ENCODE measurements at regions not wholly inside any gene's neighbourhood (a gene's known extent, or its start where the extent isn't known, plus 50 kb on each side); places are given as distances from the start of the nearest gene placed in this dataset.
A peak's percentile ranks its signal among the peaks of the same experiment; 100 is the strongest.
"Not testable (repeated sequence)": the region's sequence is repeated elsewhere in the genome, so short reads cannot be mapped to it uniquely, and the experiment has no call there.

GRCh38 chr2:111527707-111528400 is 356.1 kb downstream of the ANAPC1 start:
- Histone ChIP-seq H3K9ac (ENCODE audit: low read length) (0 out of 2 replicates have a peak overlapping the region, but pooled peaks have one; percentile 17), H3K4me2 (ENCODE audit: low read length) (peak overlapping the region; percentile 48), H3K4me1 (ENCODE audit: low read length) (peaks cover 67% of the 10 kb centered on the region), H3K27ac (ENCODE audit: low read length) (peak overlapping the region; percentile 74)
- H3K27me3 ChIP-seq (ENCODE audit: low read depth, low read length); H4K20me1 ChIP-seq (ENCODE audit: insufficient read depth, low read length); H2AFZ ChIP-seq (ENCODE audit: low read depth, low read length); H3K79me2 ChIP-seq (ENCODE audit: low read length); H3K36me3 ChIP-seq (replicated peaks; ENCODE audit: low read depth, low read length); H3K4me3 ChIP-seq (ENCODE audit: low read length); H3K9me3 ChIP-seq (ENCODE audit: insufficient read depth, low read length): not testable (repeated sequence)

- H3K36me3 ChIP-seq (replicated peaks; ENCODE audit: low read depth, low read length); H2AFZ ChIP-seq (ENCODE audit: low read depth, low read length); H4K20me1 ChIP-seq (ENCODE audit: insufficient read depth, low read length); H3K9ac ChIP-seq (ENCODE audit: low read length); H3K9me3 ChIP-seq (ENCODE audit: insufficient read depth, low read length); H3K27ac ChIP-seq (ENCODE audit: low read length); H3K27me3 ChIP-seq (ENCODE audit: low read depth, low read length); H3K4me3 ChIP-seq (ENCODE audit: low read length); H3K79me2 ChIP-seq (ENCODE audit: low read length): not testable (repeated sequence)
- peak overlapping the region; percentile 32 for H3K4me2 ChIP-seq (ENCODE audit: low read length)
- peaks cover 59% of the 10 kb centered on the region for H3K4me1 ChIP-seq (ENCODE audit: low read length)
These were observed 355.0 kb downstream of the ANAPC1 start for GRCh38 chr2:111529022-111529421.

- not testable (repeated sequence) for H3K79me2 ChIP-seq (ENCODE audit: low read length); H4K20me1 ChIP-seq (ENCODE audit: insufficient read depth, low read length); H3K27me3 ChIP-seq (ENCODE audit: low read depth, low read length); H3K4me3 ChIP-seq (ENCODE audit: low read length); H3K36me3 ChIP-seq (replicated peaks; ENCODE audit: low read depth, low read length); H2AFZ ChIP-seq (ENCODE audit: low read depth, low read length); H3K9me3 ChIP-seq (ENCODE audit: insufficient read depth, low read length)
- Histone ChIP-seq H3K27ac (ENCODE audit: low read length) (peak overlapping the region; percentile 62), H3K4me1 (ENCODE audit: low read length) (peaks cover 60% of the 10 kb centered on the region), H3K9ac (ENCODE audit: low read length) (0 out of 2 replicates have a peak overlapping the region, but pooled peaks have one; percentile 36), H3K4me2 (ENCODE audit: low read length) (peak overlapping the region; percentile 51; the same call in 1 of the 2 replicates)
These were observed 353.6 kb downstream of the ANAPC1 start for GRCh38 chr2:111530239-111530965.

- H4K20me1 ChIP-seq (ENCODE audit: insufficient read depth, low read length); H2AFZ ChIP-seq (ENCODE audit: low read depth, low read length); H3K36me3 ChIP-seq (replicated peaks; ENCODE audit: low read depth, low read length); H3K27me3 ChIP-seq (ENCODE audit: low read depth, low read length); H3K79me2 ChIP-seq (ENCODE audit: low read length); H3K9me3 ChIP-seq (ENCODE audit: insufficient read depth, low read length); H3K4me3 ChIP-seq (ENCODE audit: low read length): not testable (repeated sequence)
- Histone ChIP-seq H3K4me1 (ENCODE audit: low read length) (peaks cover 58% of the 10 kb centered on the region), H3K27ac (ENCODE audit: low read length) (peak overlapping the region; percentile 96), H3K4me2 (ENCODE audit: low read length) (peak overlapping the region; percentile 64), H3K9ac (ENCODE audit: low read length) (peak overlapping the region; percentile 79)
These were observed 351.1 kb downstream of the ANAPC1 start for GRCh38 chr2:111532682-111533556.

- H3K9me3 ChIP-seq (ENCODE audit: insufficient read depth, low read length); H2AFZ ChIP-seq (ENCODE audit: low read depth, low read length); H4K20me1 ChIP-seq (ENCODE audit: insufficient read depth, low read length); H3K36me3 ChIP-seq (replicated peaks; ENCODE audit: low read depth, low read length); H3K27me3 ChIP-seq (ENCODE audit: low read depth, low read length); H3K79me2 ChIP-seq (ENCODE audit: low read length): not testable (repeated sequence)
- Histone ChIP-seq H3K4me1 (ENCODE audit: low read length) (peaks cover 51% of the 10 kb centered on the region), H3K4me2 (ENCODE audit: low read length) (peak overlapping the region; percentile 96), H3K9ac (ENCODE audit: low read length) (peak overlapping the region; percentile 89), H3K4me3 (ENCODE audit: low read length) (peak overlapping the region; percentile 74), H3K27ac (ENCODE audit: low read length) (peak overlapping the region; percentile 95)
These were observed 350.3 kb downstream of the ANAPC1 start for GRCh38 chr2:111533557-111534247.

GRCh38 chr2:111534910-111535352 is 349.1 kb downstream of the ANAPC1 start:
- H3K27ac ChIP-seq (ENCODE audit: low read length) = peak overlapping the region; percentile 95
- no peaks in the 10 kb centered on the region for H3K27me3 ChIP-seq (ENCODE audit: low read depth, low read length)
- H3K4me3 ChIP-seq (ENCODE audit: low read length) = peak overlapping the region; percentile 34
- H3K9me3 ChIP-seq (ENCODE audit: insufficient read depth, low read length) = 0 out of 2 replicates have a peak, but pooled peaks cover 3% of the 10 kb centered on the region
- no peaks in the 10 kb centered on the region for H3K79me2 ChIP-seq (ENCODE audit: low read length)
- no peak for TF ChIP-seq CTCF (IDR thresholded peaks at IDR 0.05; ENCODE audit: low read depth, low read length)
- TF ChIP-seq EZH2phosphoT487 (IDR thresholded peaks at IDR 0.05; ENCODE audit: low read depth) = no peak
- peak overlapping the region; percentile 42 for H3K4me2 ChIP-seq (ENCODE audit: low read length)
- H2AFZ ChIP-seq (ENCODE audit: low read depth, low read length) = no peak overlapping the region
- H4K20me1 ChIP-seq (ENCODE audit: insufficient read depth, low read length) = no peaks in the 10 kb centered on the region
- H3K36me3 ChIP-seq (replicated peaks; ENCODE audit: low read depth, low read length) = peaks cover 10% of the 10 kb centered on the region
- H3K4me1 ChIP-seq (ENCODE audit: low read length) = peaks cover 51% of the 10 kb centered on the region
- H3K9ac ChIP-seq (ENCODE audit: low read length) = peak overlapping the region; percentile 45

Measured in OCI-LY3 (cell line).